Right ventricle myocardium superior (tissue), 1 donor: ENCODE measurements at regions not wholly inside any gene's neighbourhood (a gene's known extent, or its start where the extent isn't known, plus 50 kb on each side); places are given as distances from the start of the nearest gene placed in this dataset.

Source experiments
- ATAC-seq: fragments of 200-7000 bp; cut with Tn5 transposase; one replicate; pipeline ENCODE4 v1.9.1; 2020; ENCODE audit warnings: mild to moderate bottlenecking; ENCODE audit not compliant: poor library complexity
- DNase-seq: peaks from one replicate; pipeline ENCODE4 v3.0.0-alpha.2; 2020
- intact Hi-C: fragments of 100-400 bp; cut with DNase I; formaldehyde crosslinking; loops from one replicate; pipeline ENCODE4 v1.11.2; 2022
- donor health status: DM: no; HTN: yes; CAD: no; lungs with severe emphysema.

- ATAC-seq (no peak), DNase-seq (no peak)
- intact Hi-C loops: no loop called here
These were observed 318.8 kb downstream of the CCDC85A start for GRCh38 chr2:56502616-56503015.

GRCh38 chr2:56505885-56506284 lies 322.1 kb downstream of the CCDC85A start:
- ATAC-seq (no peak), DNase-seq (no peak)
- intact Hi-C loops: no loop called here

GRCh38 chr2:56508662-56509061 lies 324.9 kb downstream of the CCDC85A start:
- DNase-seq (no peak), ATAC-seq (no peak)
- intact Hi-C loops: no loop called here

GRCh38 chr2:56510610-56511009 lies 326.8 kb downstream of the CCDC85A start:
- intact Hi-C loops: no loop called here
- ATAC-seq (no peak), DNase-seq (no peak)

- DNase-seq (no peak), ATAC-seq (peak; percentile 29)
- intact Hi-C loops: no loop called here
These were observed 331.6 kb downstream of the CCDC85A start for GRCh38 chr2:56515399-56515798.

- intact Hi-C loops: no loop called here
These were observed 336.0 kb downstream of the CCDC85A start for GRCh38 chr2:56519806-56520205.

GRCh38 chr2:56522605-56523089 lies 338.9 kb downstream of the CCDC85A start:
- DNase-seq: peak; percentile 40
- ATAC-seq: peak; percentile 96
- intact Hi-C loops: loop anchor here (2.0 kb wide), 1 partner anchor 48 kb away; no protein-coding TSS in a partner anchor

More at GRCh38 chr2:56519806-56520205, 336.0 kb downstream of the CCDC85A start:
- ATAC-seq (no peak), DNase-seq (no peak)

- ATAC-seq: no peak
- DNase-seq: no peak
- intact Hi-C loops: loop anchor here (2.0 kb wide), 1 partner anchor 49 kb away; no protein-coding TSS in a partner anchor
These were observed 340.0 kb downstream of the CCDC85A start for GRCh38 chr2:56523816-56524215.

- DNase-seq (no peak), ATAC-seq (no peak)
- intact Hi-C loops: no loop called here
These were observed 348.1 kb downstream of the CCDC85A start for GRCh38 chr2:56531668-56532420.

GRCh38 chr2:56534321-56534720 lies 350.5 kb downstream of the CCDC85A start:
- DNase-seq: no peak
- no peak for ATAC-seq
- intact Hi-C loops: no loop called here

- ATAC-seq (no peak), DNase-seq (no peak)
- intact Hi-C loops: no loop called here
These were observed 354.0 kb downstream of the CCDC85A start for GRCh38 chr2:56537756-56538155.

GRCh38 chr2:56539618-56540017 lies 355.8 kb downstream of the CCDC85A start:
- DNase-seq (no peak), ATAC-seq (no peak)
- intact Hi-C loops: no loop called here

GRCh38 chr2:56540467-56540866 lies 356.7 kb downstream of the CCDC85A start:
- ATAC-seq (no peak), DNase-seq (no peak)
- intact Hi-C loops: no loop called here

- ATAC-seq (no peak), DNase-seq (no peak)
- intact Hi-C loops: no loop called here
These were observed 357.1 kb downstream of the CCDC85A start for GRCh38 chr2:56540916-56541315.

- ATAC-seq (no peak), DNase-seq (no peak)
- intact Hi-C loops: no loop called here
These were observed 358.4 kb downstream of the CCDC85A start for GRCh38 chr2:56542213-56542612.

- DNase-seq (no peak), ATAC-seq (no peak)
- intact Hi-C loops: no loop called here
These were observed 381.4 kb downstream of the CCDC85A start for GRCh38 chr2:56565143-56565542.

GRCh38 chr2:56571074-56571473 lies 387.3 kb downstream of the CCDC85A start:
- intact Hi-C loops: no loop called here
- DNase-seq (no peak), ATAC-seq (no peak)

GRCh38 chr2:56576001-56576400 lies 392.2 kb downstream of the CCDC85A start:
- DNase-seq: no peak
- no peak for ATAC-seq
- intact Hi-C loops: no loop called here

- ATAC-seq (no peak), DNase-seq (no peak)
- intact Hi-C loops: no loop called here
These were observed 396.5 kb downstream of the CCDC85A start for GRCh38 chr2:56580242-56580641.

GRCh38 chr2:56582570-56582969 lies 398.8 kb downstream of the CCDC85A start:
- DNase-seq (no peak), ATAC-seq (no peak)
- intact Hi-C loops: no loop called here
